GM12878 (cell line): ENCODE measurements at regions not wholly inside any gene's neighbourhood (a gene's known extent, or its start where the extent isn't known, plus 50 kb on each side); places are given as distances from the start of the nearest gene placed in this dataset.

ENCODE experiments used
- ATAC-seq: fragments of 200-7000 bp; cut with Tn5 transposase; 3 replicates; pipeline ENCODE4 v1.9.1; 2020; ENCODE audit warnings: mild to moderate bottlenecking, moderate library complexity
- BruUV-seq: library from RNA; stranded (reverse); fragments of 400-500 nt; replicated peaks from 2 replicates; lab custom pipeline; 2021; lab: Mats Ljungman, UMichigan
- CTCF ChIA-PET: fragments of 300-600 bp; sonication (Branson Sonifier 250); formaldehyde crosslinking; extraction: SDS; loops from one replicate; lab custom pipeline; 2021; ENCODE audit warnings: inconsistent platforms; lab: Yijun Ruan, JAX
- POLR2A ChIA-PET: fragments of 350-600 bp; formaldehyde crosslinking; extraction: SDS; loops from one replicate; lab custom pipeline; 2021; ENCODE audit warnings: inconsistent platforms; lab: Charles Lee
- RAD21 ChIA-PET: fragments of 300-600 bp; sonication (Branson Sonifier 250); formaldehyde crosslinking; loops from one replicate; lab custom pipeline; 2023; ENCODE audit warnings: antibody characterized with exemption; ENCODE audit not compliant: unreplicated experiment; lab: Charles Lee
- SMC1A ChIA-PET: fragments of 300-600 bp; sonication (Branson Sonifier 250); formaldehyde crosslinking; loops from one replicate; lab custom pipeline; 2023; ENCODE audit not compliant: unreplicated experiment, uncharacterized antibody; lab: Charles Lee
- DNase-seq: peaks from one replicate; pipeline ENCODE4 v3.0.0-alpha.2; 2011; ENCODE audit warnings: low read depth, low spot score
- FAIRE-seq: peaks from 3 replicates; lab custom pipeline; 2011; peaks lifted over from hg19 to GRCh38; lab: Jason Lieb, UNC
- H2AFZ ChIP-seq: 2 replicates; pipeline ENCODE4 v1.6.0; 2011; ENCODE audit warnings: low read depth, low read length, control low read depth; ENCODE audit not compliant: control insufficient read depth
- H3K27ac ChIP-seq: 2 replicates; pipeline ENCODE4 v1.5.1; 2011; ENCODE audit warnings: control low read depth; ENCODE audit not compliant: control insufficient read depth, insufficient read depth
- H3K27me3 ChIP-seq, 2 experiments: replicated peaks in 1 of 2; 2 replicates each; pipeline versions ENCODE4 v1.6.0 to v1.6.1; 2011; ENCODE audit warnings: low read length in 1 of 2; ENCODE audit not compliant: control insufficient read depth in 2 of 2, insufficient read depth in 2 of 2
- H3K36me3 ChIP-seq, 2 experiments: 2 replicates each; pipeline ENCODE4 v1.5.1; 2011; ENCODE audit warnings: low read length in 1 of 2; ENCODE audit not compliant: control insufficient read depth in 2 of 2, insufficient read depth in 2 of 2
- H3K4me1 ChIP-seq: 2 replicates; pipeline ENCODE4 v1.6.1; 2011; ENCODE audit warnings: mild to moderate bottlenecking, low read length, moderate library complexity, mixed read lengths; ENCODE audit not compliant: control insufficient read depth, insufficient read depth
- H3K4me2 ChIP-seq: 2 replicates; pipeline ENCODE4 v1.6.0; 2011; ENCODE audit warnings: control low read depth; ENCODE audit not compliant: control insufficient read depth, insufficient read depth
- H3K4me3 ChIP-seq: fragments of 200-600 bp; sonication (generic); 2 replicates; pipeline ENCODE4 v1.5.1; 2016
- H3K79me2 ChIP-seq: 2 replicates; pipeline ENCODE4 v1.6.0; 2011; ENCODE audit warnings: low read length; ENCODE audit not compliant: control insufficient read depth, insufficient read depth
- H3K9ac ChIP-seq: 2 replicates; pipeline ENCODE4 v1.8.0; 2011; ENCODE audit warnings: low read length, control low read depth, mixed read lengths; ENCODE audit not compliant: control insufficient read depth, insufficient read depth
- H3K9me3 ChIP-seq: replicated peaks from 3 replicates; pipeline ENCODE4 v1.5.1; 2011; ENCODE audit warnings: mild to moderate bottlenecking, low read length; ENCODE audit not compliant: control insufficient read depth, insufficient read depth
- H4K20me1 ChIP-seq: 2 replicates; pipeline ENCODE4 v1.6.0; 2011; ENCODE audit not compliant: control insufficient read depth, insufficient read depth
- BMI1 ChIP-seq: fragments of 450-650 bp; IDR thresholded peaks from 2 replicates; pipeline ENCODE4 v1.6.1; 2016; ENCODE audit warnings: mild to moderate bottlenecking, moderate library complexity, borderline replicate concordance
- BRCA1 ChIP-seq: IDR thresholded peaks from 2 replicates; pipeline ENCODE4 v1.6.1; 2011; ENCODE audit warnings: low read depth, low read length, improper control_type of control experiment
- CBX3 ChIP-seq: fragments of 200-600 bp; sonication (generic); IDR thresholded peaks from 2 replicates; pipeline ENCODE4 v1.6.1; 2016; ENCODE audit warnings: low read depth, borderline replicate concordance
- ESRRA ChIP-seq: IDR thresholded peaks from 2 replicates; pipeline ENCODE4 v1.6.1; 2012; ENCODE audit warnings: mild to moderate bottlenecking, low read length, improper control_type of control experiment
- FOXM1 ChIP-seq: IDR thresholded peaks from 2 replicates; pipeline ENCODE4 v1.6.1; 2012; ENCODE audit warnings: low read depth, mild to moderate bottlenecking, inconsistent platforms, low read length, moderate library complexity
- HSF1 ChIP-seq: fragments of 150-350 bp; IDR thresholded peaks from 2 replicates; pipeline ENCODE4 v1.6.1; 2014; ENCODE audit warnings: mild to moderate bottlenecking, low read depth, low read length
- IRF5 ChIP-seq: fragments of 450-650 bp; IDR thresholded peaks from 2 replicates; pipeline ENCODE4 v1.6.1; 2017; ENCODE audit warnings: borderline replicate concordance
- KDM1A ChIP-seq: fragments of 200-600 bp; sonication (generic); IDR thresholded peaks from 2 replicates; pipeline ENCODE4 v1.6.1; 2016; ENCODE audit warnings: borderline replicate concordance
- MAX ChIP-seq: IDR thresholded peaks from 2 replicates; pipeline ENCODE4 v1.6.1; 2012; ENCODE audit warnings: low read depth, low read length, improper control_type of control experiment
- PRDM15 ChIP-seq: fragments of 450-650 bp; formaldehyde crosslinking; IDR thresholded peaks from 2 replicates; pipeline ENCODE4 v1.4.0; 2020; ENCODE audit warnings: mild to moderate bottlenecking, moderate library complexity
- SMARCA5 ChIP-seq: fragments of 450-650 bp; IDR thresholded peaks from 2 replicates; pipeline ENCODE4 v1.6.1; 2017; ENCODE audit warnings: mild to moderate bottlenecking
- SREBF1 ChIP-seq: IDR thresholded peaks from 2 replicates; pipeline ENCODE4 v1.6.1; 2012; ENCODE audit warnings: mild to moderate bottlenecking, low read length
- TCF3 ChIP-seq: IDR thresholded peaks from 2 replicates; pipeline ENCODE4 v1.6.1; 2012; ENCODE audit warnings: low read depth, mild to moderate bottlenecking, low read length, borderline replicate concordance; ENCODE audit not compliant: insufficient read depth
- YBX1 ChIP-seq: fragments of 450-650 bp; IDR thresholded peaks from 2 replicates; pipeline ENCODE4 v1.6.1; 2016; ENCODE audit warnings: antibody characterized with exemption
- ZNF687 ChIP-seq: fragments of 450-650 bp; IDR thresholded peaks from 2 replicates; pipeline ENCODE4 v1.6.1; 2017; ENCODE audit warnings: mild to moderate bottlenecking, moderate library complexity
- WGBS: methylation state at CpG from one replicate; pipeline ENCODE4 v1.1.6; 2016; ENCODE audit warnings: low lambda C conversion rate; ENCODE audit not compliant: insufficient replicate concordance, insufficient coverage; ENCODE audit errors: missing lambda C conversion rate; 5-methylcytosine and 5-hydroxymethylcytosine counted together
- in situ Hi-C: fragments of 300-500 bp; cut with MboI; formaldehyde crosslinking; loops from 9 replicates; pipeline ENCODE4 v1.14.3; 2018; ENCODE audit warnings: mixed read lengths
- intact Hi-C: fragments of 100-400 bp; cut with micrococcal nuclease; formaldehyde crosslinking; loops from one replicate; pipeline ENCODE4 v1.14.2; 2022; ENCODE audit not compliant: unreplicated experiment

GRCh38 chr2:66137606-66138130 lies 297.3 kb upstream of the MEIS1 start:
- RAD21 ChIA-PET = no interaction called here
- ATAC-seq = no peak
- TF ChIP-seq FOXM1 (no peak), ESRRA (no peak), BRCA1 (no peak), YBX1 (no peak), IRF5 (no peak), SREBF1 (no peak), KDM1A (no peak), HSF1 (no peak), TCF3 (no peak), CBX3 (no peak), PRDM15 (CRISPR knock-in tag) (no peak), BMI1 (no peak), SMARCA5 (no peak), ZNF687 (no peak), MAX (no peak)

More at GRCh38 chr2:66137606-66138130, 297.3 kb upstream of the MEIS1 start:
- H3K79me2 ChIP-seq = no peaks in the 10 kb centered on the region
- DNase-seq = no peak
- no peaks in the 10 kb centered on the region for H3K27me3 ChIP-seq
- H3K4me3 ChIP-seq = no peak overlapping the region
- H3K36me3 ChIP-seq = no peaks in the 10 kb centered on the region
- 30% methylated on average over 5 of the region's 5 CpGs for WGBS
- no peaks in the 10 kb centered on the region for H4K20me1 ChIP-seq
- intact Hi-C loops (no loop called here), in situ Hi-C loops (no loop called here)
- no peak for FAIRE-seq
- no peaks in the 10 kb centered on the region for H3K9me3 ChIP-seq
- no TSS peak for BruUV-seq
- H3K27ac ChIP-seq = no peak overlapping the region
- H3K9ac ChIP-seq = no peak overlapping the region
- H3K4me1 ChIP-seq = no peaks in the 10 kb centered on the region
- H3K4me2 ChIP-seq = no peak overlapping the region
- ChIA-PET CTCF (no interaction called here), POLR2A (no interaction called here), SMC1A (no interaction called here)
- H2AFZ ChIP-seq = no peak overlapping the region
